ENCODE measurements at regions not wholly inside any gene's neighbourhood (a gene's known extent, or its start where the extent isn't known, plus 50 kb on each side); places are given as distances from the start of the nearest gene placed in this dataset.

DNA sequence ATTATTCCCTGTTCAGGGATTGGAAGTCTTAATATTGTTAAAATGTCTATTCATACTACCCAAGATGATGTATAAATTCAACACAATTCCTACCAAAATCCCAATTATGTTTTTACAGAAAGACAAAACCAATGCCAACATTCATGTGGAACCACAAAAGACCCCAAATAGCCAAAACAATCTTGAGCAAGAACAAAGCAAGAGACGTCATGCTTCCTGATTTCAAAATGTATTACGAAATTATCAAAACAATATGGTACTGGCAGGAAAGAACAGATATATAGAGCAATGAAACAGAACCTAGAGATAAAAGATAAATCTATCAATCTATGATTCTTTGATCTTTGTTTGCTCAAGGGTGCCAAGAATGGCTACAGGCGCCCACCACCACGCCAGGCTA, 237.9 kb downstream of the TAF11L14 start:
- Histone ChIP-seq H3K4me1 (ENCODE audit: control insufficient read depth, insufficient read depth, low read length) (no peaks in the 10 kb centered on the region), H3K9me3 (ENCODE audit: control insufficient read depth, low read length) (peaks cover 11% of the 10 kb centered on the region), H3K4me3 (ENCODE audit: low read length) (no peak overlapping the region), H3K27ac (ENCODE audit: low read depth, low read length) (no peak overlapping the region), H3K27me3 (ENCODE audit: control insufficient read depth, insufficient read depth, low read length, poor library complexity, severe bottlenecking) (no peaks in the 10 kb centered on the region), H3K36me3 (ENCODE audit: control insufficient read depth, insufficient read depth, low read length) (no peaks in the 10 kb centered on the region), H3K9ac (ENCODE audit: extremely low read depth, low read length, poor library complexity, severe bottlenecking) (no peak overlapping the region)
- no peaks in the 10 kb centered on the region for H3K36me3 Mint-ChIP-seq (ENCODE audit: low read depth)
- H3K9me3 Mint-ChIP-seq: peaks cover 19% of the 10 kb centered on the region
- no peak overlapping the region for H3K27ac Mint-ChIP-seq
- 88% methylated on average over 4 of the region's 4 CpGs; no CpG with 5 or more reads in 1 of the 2 experiments for WGBS, 2 experiments (ENCODE audit: insufficient coverage in 1 of 2, insufficient read length in 1 of 2)
- H3K4me3 Mint-ChIP-seq: no peak overlapping the region
- DNase-seq: no peak
- no peaks in the 10 kb centered on the region for H3K4me1 Mint-ChIP-seq
- H3K27me3 Mint-ChIP-seq (ENCODE audit: insufficient read depth): no peaks in the 10 kb centered on the region
- TF ChIP-seq, protein P1, sequence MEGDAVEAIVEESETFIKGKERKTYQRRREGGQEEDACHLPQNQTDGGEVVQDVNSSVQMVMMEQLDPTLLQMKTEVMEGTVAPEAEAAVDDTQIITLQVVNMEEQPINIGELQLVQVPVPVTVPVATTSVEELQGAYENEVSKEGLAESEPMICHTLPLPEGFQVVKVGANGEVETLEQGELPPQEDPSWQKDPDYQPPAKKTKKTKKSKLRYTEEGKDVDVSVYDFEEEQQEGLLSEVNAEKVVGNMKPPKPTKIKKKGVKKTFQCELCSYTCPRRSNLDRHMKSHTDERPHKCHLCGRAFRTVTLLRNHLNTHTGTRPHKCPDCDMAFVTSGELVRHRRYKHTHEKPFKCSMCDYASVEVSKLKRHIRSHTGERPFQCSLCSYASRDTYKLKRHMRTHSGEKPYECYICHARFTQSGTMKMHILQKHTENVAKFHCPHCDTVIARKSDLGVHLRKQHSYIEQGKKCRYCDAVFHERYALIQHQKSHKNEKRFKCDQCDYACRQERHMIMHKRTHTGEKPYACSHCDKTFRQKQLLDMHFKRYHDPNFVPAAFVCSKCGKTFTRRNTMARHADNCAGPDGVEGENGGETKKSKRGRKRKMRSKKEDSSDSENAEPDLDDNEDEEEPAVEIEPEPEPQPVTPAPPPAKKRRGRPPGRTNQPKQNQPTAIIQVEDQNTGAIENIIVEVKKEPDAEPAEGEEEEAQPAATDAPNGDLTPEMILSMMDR (conservative IDR thresholded peaks at IDR 0.05): no peak

DNA sequence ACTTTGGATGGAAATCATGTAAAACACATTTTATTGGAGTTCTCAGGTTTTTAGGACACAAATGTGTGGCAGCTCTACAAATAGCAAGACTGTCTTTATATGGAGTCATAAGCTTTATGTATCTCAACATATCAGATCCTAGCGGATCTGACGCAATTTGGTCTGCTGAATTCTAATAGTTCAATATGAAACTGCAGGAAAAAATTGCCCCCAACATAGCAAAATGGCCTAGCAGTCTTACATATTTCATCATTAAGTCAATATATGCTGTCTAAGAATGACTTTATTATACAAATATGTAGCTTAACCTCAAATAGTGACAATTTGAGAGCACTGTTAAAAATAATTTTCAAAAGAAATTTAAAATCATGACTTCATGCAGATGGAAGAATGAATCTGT, 244.3 kb downstream of the TAF11L14 start:
- Histone ChIP-seq H3K27me3 (ENCODE audit: control insufficient read depth, insufficient read depth, low read length, poor library complexity, severe bottlenecking) (no peaks in the 10 kb centered on the region), H3K4me1 (ENCODE audit: control insufficient read depth, insufficient read depth, low read length) (no peaks in the 10 kb centered on the region), H3K9ac (ENCODE audit: extremely low read depth, low read length, poor library complexity, severe bottlenecking) (no peak overlapping the region), H3K9me3 (ENCODE audit: control insufficient read depth, low read length) (no peaks in the 10 kb centered on the region), H3K27ac (ENCODE audit: low read depth, low read length) (no peak overlapping the region), H3K4me3 (ENCODE audit: low read length) (no peak overlapping the region), H3K36me3 (ENCODE audit: control insufficient read depth, insufficient read depth, low read length) (no peaks in the 10 kb centered on the region)
- no peak for DNase-seq
- Mint-ChIP-seq H3K9me3 (peaks cover 7% of the 10 kb centered on the region), H3K4me3 (no peak overlapping the region), H3K36me3 (ENCODE audit: low read depth) (peaks cover 2% of the 10 kb centered on the region), H3K4me1 (peaks cover 16% of the 10 kb centered on the region), H3K27me3 (ENCODE audit: insufficient read depth) (no peaks in the 10 kb centered on the region), H3K27ac (no peak overlapping the region)
- WGBS, 2 experiments (ENCODE audit: insufficient coverage in 1 of 2, insufficient read length in 1 of 2): 86 to 100% methylated on average over 2 of the region's 2 CpGs
- TF ChIP-seq, protein P1 (conservative IDR thresholded peaks at IDR 0.05): no peak

DNA sequence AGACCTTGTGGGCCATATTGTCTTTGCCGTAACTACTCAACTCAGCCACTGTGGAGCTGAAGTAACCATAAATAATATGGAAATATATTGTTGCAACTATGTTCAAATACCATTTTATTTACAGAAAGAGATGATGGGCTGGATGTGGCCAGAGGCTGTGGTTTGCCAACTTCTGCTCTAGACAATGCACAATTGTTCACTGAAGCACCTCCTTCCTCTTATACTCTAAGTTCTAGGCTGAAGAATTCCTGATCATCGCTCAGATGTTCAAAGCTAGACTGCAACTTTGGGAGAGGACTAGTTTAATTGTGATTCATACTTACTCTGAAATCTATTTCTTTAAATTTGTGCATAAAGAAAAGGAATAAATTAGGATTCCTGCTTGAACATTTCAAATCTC, 245.0 kb downstream of the TAF11L14 start:
- H3K27ac ChIP-seq (ENCODE audit: low read depth, low read length): no peak overlapping the region
- H3K36me3 ChIP-seq (ENCODE audit: control insufficient read depth, insufficient read depth, low read length): no peaks in the 10 kb centered on the region
- no peaks in the 10 kb centered on the region for H3K9me3 ChIP-seq (ENCODE audit: control insufficient read depth, low read length)
- Mint-ChIP-seq H3K36me3 (ENCODE audit: low read depth) (peaks cover 2% of the 10 kb centered on the region), H3K4me3 (no peak overlapping the region), H3K27me3 (ENCODE audit: insufficient read depth) (no peaks in the 10 kb centered on the region), H3K4me1 (peaks cover 16% of the 10 kb centered on the region), H3K9me3 (peaks cover 10% of the 10 kb centered on the region), H3K27ac (no peak overlapping the region)
- TF ChIP-seq, protein P1 (conservative IDR thresholded peaks at IDR 0.05): no peak
- H3K4me3 ChIP-seq (ENCODE audit: low read length): no peak overlapping the region
- 59 to 80% methylated on average over 1 to 2 of the region's 2 CpGs for WGBS, 2 experiments (ENCODE audit: insufficient coverage in 1 of 2, insufficient read length in 1 of 2)
- DNase-seq: no peak
- H3K4me1 ChIP-seq (ENCODE audit: control insufficient read depth, insufficient read depth, low read length): no peaks in the 10 kb centered on the region
- H3K9ac ChIP-seq (ENCODE audit: extremely low read depth, low read length, poor library complexity, severe bottlenecking): no peak overlapping the region
- H3K27me3 ChIP-seq (ENCODE audit: control insufficient read depth, insufficient read depth, low read length, poor library complexity, severe bottlenecking): no peaks in the 10 kb centered on the region

Measured in endodermal cell (in vitro differentiated cells).